Liver (tissue), 8 donors: ENCODE measurements at regions not wholly inside any gene's neighbourhood (a gene's known extent, or its start where the extent isn't known, plus 50 kb on each side); places are given as distances from the start of the nearest gene placed in this dataset.

ENCODE experiments used
- DNase-seq: peaks from one replicate; pipeline ENCODE4 v3.0.0-alpha.2; 2017; ENCODE audit warnings: low spot score
- H3K27ac ChIP-seq, 2 donors: one replicate each; pipeline ENCODE4 v1.7.0; 2013; ENCODE audit warnings: inconsistent platforms in 2 of 2, low read length in 2 of 2, control low read depth in 1 of 2, low read depth in 1 of 2, mild to moderate bottlenecking in 1 of 2
- H3K27me3 ChIP-seq, 4 donors: one replicate each; pipeline versions ENCODE4 v1.6.1 to v1.7.0; 2013; ENCODE audit warnings: low read length in 3 of 4, inconsistent platforms in 1 of 4, mild to moderate bottlenecking in 1 of 4, moderate library complexity in 1 of 4; ENCODE audit not compliant: control insufficient read depth in 4 of 4, insufficient read depth in 4 of 4
- H3K36me3 ChIP-seq, 4 donors: one replicate each; pipeline versions ENCODE4 v1.6.1 to v1.7.0; 2013; ENCODE audit warnings: low read length in 3 of 4, mild to moderate bottlenecking in 3 of 4, low read depth in 1 of 4, moderate library complexity in 1 of 4; ENCODE audit not compliant: control insufficient read depth in 4 of 4, insufficient read depth in 3 of 4
- H3K4me1 ChIP-seq, 4 donors: one replicate each; pipeline versions ENCODE4 v1.6.1 to v1.7.0; 2013; ENCODE audit warnings: low read length in 3 of 4, mild to moderate bottlenecking in 3 of 4, moderate library complexity in 1 of 4; ENCODE audit not compliant: control insufficient read depth in 4 of 4, insufficient read depth in 4 of 4
- H3K4me3 ChIP-seq, 3 donors: one replicate each; pipeline versions ENCODE4 v1.6.1 to v1.7.0; 2013; ENCODE audit warnings: low read length in 3 of 3, control low read depth in 1 of 3, low read depth in 1 of 3, mild to moderate bottlenecking in 1 of 3
- H3K9ac ChIP-seq, 2 donors: one replicate each; pipeline ENCODE4 v1.7.0; 2013; ENCODE audit warnings: low read length in 2 of 2, mild to moderate bottlenecking in 2 of 2, moderate library complexity in 2 of 2, control low read depth in 1 of 2, low read depth in 1 of 2
- H3K9me3 ChIP-seq, 4 donors: one replicate each; pipeline versions ENCODE4 v1.6.1 to v1.7.0; 2013; ENCODE audit warnings: low read length in 3 of 4; ENCODE audit not compliant: control insufficient read depth in 4 of 4
- ATF3 ChIP-seq: IDR thresholded peaks from 2 replicates; pipeline ENCODE4 v1.6.1; 2016; ENCODE audit warnings: antibody characterized with exemption
- EGR1 ChIP-seq, 2 donors: IDR thresholded peaks; 2 replicates each; pipeline ENCODE4 v1.6.1; 2016 to 2018; ENCODE audit warnings: antibody characterized with exemption in 2 of 2, low read depth in 2 of 2
- FOXA1 ChIP-seq: IDR thresholded peaks from 2 replicates; pipeline ENCODE4 v1.6.1; 2016; ENCODE audit warnings: antibody characterized with exemption
- FOXA2 ChIP-seq: IDR thresholded peaks from 2 replicates; pipeline ENCODE4 v1.6.1; 2016; ENCODE audit warnings: antibody characterized with exemption
- HNF4A ChIP-seq, 2 donors: conservative IDR thresholded peaks; 2 replicates each; pipeline ENCODE4 v1.6.1; 2016; ENCODE audit warnings: antibody characterized with exemption in 2 of 2, mild to moderate bottlenecking in 2 of 2
- HNF4G ChIP-seq: IDR thresholded peaks from 2 replicates; pipeline ENCODE4 v1.6.1; 2016; ENCODE audit warnings: antibody characterized with exemption
- JUND ChIP-seq, 2 donors: IDR thresholded peaks; 2 replicates each; pipeline ENCODE4 v1.6.1; 2016; ENCODE audit warnings: antibody characterized with exemption in 2 of 2
- MAX ChIP-seq: IDR thresholded peaks from 2 replicates; pipeline ENCODE4 v1.6.1; 2016; ENCODE audit warnings: antibody characterized with exemption
- NR2F2 ChIP-seq: IDR thresholded peaks from 2 replicates; pipeline ENCODE4 v1.6.1; 2016; ENCODE audit warnings: antibody characterized with exemption
- RAD21 ChIP-seq, 2 donors: IDR thresholded peaks; 2 replicates each; pipeline ENCODE4 v1.6.1; 2016; ENCODE audit warnings: antibody characterized with exemption in 2 of 2, mild to moderate bottlenecking in 2 of 2
- SP1 ChIP-seq: IDR thresholded peaks from 2 replicates; pipeline ENCODE4 v1.6.1; 2018; ENCODE audit warnings: antibody characterized with exemption, mild to moderate bottlenecking
- YY1 ChIP-seq: IDR thresholded peaks from 2 replicates; pipeline ENCODE4 v1.6.1; 2016; ENCODE audit warnings: antibody characterized with exemption, mild to moderate bottlenecking
- WGBS: extraction: QIAGEN DNeasy Blood & Tissue Kit; methylation state at CpG from one replicate; pipeline ENCODE4 v1.1.7; 2013; 5-methylcytosine and 5-hydroxymethylcytosine counted together
- TF ChIP-seq, protein P1 (sequence below): IDR thresholded peaks from 2 replicates; pipeline ENCODE4 v1.6.1; 2016; ENCODE audit warnings: antibody characterized with exemption, mild to moderate bottlenecking
- TF ChIP-seq, protein P2 (sequence below): fragments of 150-350 bp; IDR thresholded peaks from 2 replicates; pipeline ENCODE4 v1.5.1; 2017; ENCODE audit warnings: improper control_type of control experiment, low read depth, low read length; ENCODE audit not compliant: missing input control
- donor health status: healthy.
- donor health status: healthy.
- donor health status: healthy.
- donor health status: healthy.
- donor health status: healthy.

GRCh38 chr5:56717253-56717987, 97.9 kb upstream of the MAP3K1 start:
- Histone ChIP-seq H3K9me3 (no peaks in the 10 kb centered on the region), H3K36me3 (no peaks in the 10 kb centered on the region), H3K27me3 (peaks cover 0 to 3% (median 0%) of the 10 kb centered on the region in 4 donors), H3K4me1 (no peaks in the 10 kb centered on the region), H3K27ac (no peak overlapping the region), H3K9ac (no peak overlapping the region), H3K4me3 (no peak overlapping the region)
- TF ChIP-seq HNF4A (conservative IDR thresholded peaks at IDR 0.05): no peak
- TF ChIP-seq FOXA1: no peak
- 84% methylated on average over 11 of the region's 11 CpGs for WGBS
- no peak for DNase-seq

DNA sequence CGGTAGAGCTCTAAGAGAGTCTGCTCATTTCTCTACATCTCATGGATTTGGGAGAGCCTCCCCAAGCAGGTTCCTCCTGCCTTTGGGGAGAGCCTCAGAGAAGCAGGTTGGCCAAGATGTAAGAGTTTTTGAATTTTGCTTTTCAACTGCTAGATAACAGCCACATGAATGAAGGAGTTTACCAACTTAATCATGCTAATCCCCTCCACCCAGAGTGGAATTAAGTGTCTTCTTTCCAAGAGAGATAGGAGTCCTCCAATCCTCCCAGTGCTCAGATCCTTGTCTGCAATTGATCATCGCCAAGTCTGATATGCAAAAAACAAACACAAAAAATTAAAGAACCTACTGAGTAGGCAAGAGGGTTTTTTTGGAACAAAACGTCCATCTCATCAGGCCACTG, 99.4 kb upstream of the MAP3K1 start:
- no peak overlapping the region for H3K9ac ChIP-seq
- no peak overlapping the region for H3K27ac ChIP-seq
- 82% methylated on average over 3 of the region's 3 CpGs for WGBS
- no peaks in the 10 kb centered on the region for H3K36me3 ChIP-seq
- no peaks in the 10 kb centered on the region for H3K9me3 ChIP-seq
- H3K4me3 ChIP-seq: no peak overlapping the region
- H3K27me3 ChIP-seq: peaks cover 0 to 3% (median 0%) of the 10 kb centered on the region in 4 donors
- no peaks in the 10 kb centered on the region for H3K4me1 ChIP-seq
- no peak for DNase-seq
- TF ChIP-seq JUND (IDR thresholded peaks at IDR 0.05): no peak
- no peak for TF ChIP-seq SP1
- no peak for TF ChIP-seq FOXA1
- TF ChIP-seq ATF3: no peak
- no peak for TF ChIP-seq NR2F2
- TF ChIP-seq FOXA2: no peak
- TF ChIP-seq, protein P1, sequence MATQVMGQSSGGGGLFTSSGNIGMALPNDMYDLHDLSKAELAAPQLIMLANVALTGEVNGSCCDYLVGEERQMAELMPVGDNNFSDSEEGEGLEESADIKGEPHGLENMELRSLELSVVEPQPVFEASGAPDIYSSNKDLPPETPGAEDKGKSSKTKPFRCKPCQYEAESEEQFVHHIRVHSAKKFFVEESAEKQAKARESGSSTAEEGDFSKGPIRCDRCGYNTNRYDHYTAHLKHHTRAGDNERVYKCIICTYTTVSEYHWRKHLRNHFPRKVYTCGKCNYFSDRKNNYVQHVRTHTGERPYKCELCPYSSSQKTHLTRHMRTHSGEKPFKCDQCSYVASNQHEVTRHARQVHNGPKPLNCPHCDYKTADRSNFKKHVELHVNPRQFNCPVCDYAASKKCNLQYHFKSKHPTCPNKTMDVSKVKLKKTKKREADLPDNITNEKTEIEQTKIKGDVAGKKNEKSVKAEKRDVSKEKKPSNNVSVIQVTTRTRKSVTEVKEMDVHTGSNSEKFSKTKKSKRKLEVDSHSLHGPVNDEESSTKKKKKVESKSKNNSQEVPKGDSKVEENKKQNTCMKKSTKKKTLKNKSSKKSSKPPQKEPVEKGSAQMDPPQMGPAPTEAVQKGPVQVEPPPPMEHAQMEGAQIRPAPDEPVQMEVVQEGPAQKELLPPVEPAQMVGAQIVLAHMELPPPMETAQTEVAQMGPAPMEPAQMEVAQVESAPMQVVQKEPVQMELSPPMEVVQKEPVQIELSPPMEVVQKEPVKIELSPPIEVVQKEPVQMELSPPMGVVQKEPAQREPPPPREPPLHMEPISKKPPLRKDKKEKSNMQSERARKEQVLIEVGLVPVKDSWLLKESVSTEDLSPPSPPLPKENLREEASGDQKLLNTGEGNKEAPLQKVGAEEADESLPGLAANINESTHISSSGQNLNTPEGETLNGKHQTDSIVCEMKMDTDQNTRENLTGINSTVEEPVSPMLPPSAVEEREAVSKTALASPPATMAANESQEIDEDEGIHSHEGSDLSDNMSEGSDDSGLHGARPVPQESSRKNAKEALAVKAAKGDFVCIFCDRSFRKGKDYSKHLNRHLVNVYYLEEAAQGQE: no peak
- TF ChIP-seq MAX: no peak
- TF ChIP-seq HNF4A (conservative IDR thresholded peaks at IDR 0.05): no peak
- TF ChIP-seq EGR1 (IDR thresholded peaks at IDR 0.05; ENCODE audit: low read depth in 2 of 2): no peak
- TF ChIP-seq YY1: no peak
- TF ChIP-seq HNF4G: no peak
- TF ChIP-seq, protein P2, sequence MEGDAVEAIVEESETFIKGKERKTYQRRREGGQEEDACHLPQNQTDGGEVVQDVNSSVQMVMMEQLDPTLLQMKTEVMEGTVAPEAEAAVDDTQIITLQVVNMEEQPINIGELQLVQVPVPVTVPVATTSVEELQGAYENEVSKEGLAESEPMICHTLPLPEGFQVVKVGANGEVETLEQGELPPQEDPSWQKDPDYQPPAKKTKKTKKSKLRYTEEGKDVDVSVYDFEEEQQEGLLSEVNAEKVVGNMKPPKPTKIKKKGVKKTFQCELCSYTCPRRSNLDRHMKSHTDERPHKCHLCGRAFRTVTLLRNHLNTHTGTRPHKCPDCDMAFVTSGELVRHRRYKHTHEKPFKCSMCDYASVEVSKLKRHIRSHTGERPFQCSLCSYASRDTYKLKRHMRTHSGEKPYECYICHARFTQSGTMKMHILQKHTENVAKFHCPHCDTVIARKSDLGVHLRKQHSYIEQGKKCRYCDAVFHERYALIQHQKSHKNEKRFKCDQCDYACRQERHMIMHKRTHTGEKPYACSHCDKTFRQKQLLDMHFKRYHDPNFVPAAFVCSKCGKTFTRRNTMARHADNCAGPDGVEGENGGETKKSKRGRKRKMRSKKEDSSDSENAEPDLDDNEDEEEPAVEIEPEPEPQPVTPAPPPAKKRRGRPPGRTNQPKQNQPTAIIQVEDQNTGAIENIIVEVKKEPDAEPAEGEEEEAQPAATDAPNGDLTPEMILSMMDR: no peak
- no peak for TF ChIP-seq RAD21 (IDR thresholded peaks at IDR 0.05)
